ENCODE measurements at regions not wholly inside any gene's neighbourhood (a gene's known extent, or its start where the extent isn't known, plus 50 kb on each side); places are given as distances from the start of the nearest gene placed in this dataset.

DNA sequence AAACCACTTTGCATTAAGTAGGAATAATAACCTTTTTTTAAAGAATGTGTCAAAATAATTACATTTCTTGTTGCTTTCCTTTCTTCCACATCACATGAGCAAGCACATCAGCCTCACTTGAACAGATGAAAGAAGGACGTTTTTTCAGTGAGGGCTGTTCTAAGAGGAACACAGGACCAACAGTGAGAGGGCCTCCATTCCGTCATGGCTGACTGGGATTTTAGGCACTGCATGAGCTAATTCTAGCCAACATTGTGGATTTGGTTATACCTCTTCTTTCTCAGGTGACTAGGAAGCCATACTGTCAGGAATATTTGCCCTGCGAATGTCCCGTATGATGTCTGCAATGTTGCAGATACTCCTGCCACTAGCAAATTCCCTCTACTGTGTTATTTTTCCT lies 87.6 kb downstream of the LINC00237 start:
- no peak for FAIRE-seq
- POLR2A ChIA-PET: no interaction called here

More for the DNA sequence above, 87.6 kb downstream of the LINC00237 start:
- no peak overlapping the region for H2AFZ ChIP-seq (ENCODE audit: low read depth, low read length)
- CTCF ChIA-PET (ENCODE audit: low intra/inter-chr PET ratio): no interaction called here
- no peaks in the 10 kb centered on the region for H3K79me2 ChIP-seq (ENCODE audit: control insufficient read depth, insufficient read depth, low read length)
- TF ChIP-seq, protein P1, sequence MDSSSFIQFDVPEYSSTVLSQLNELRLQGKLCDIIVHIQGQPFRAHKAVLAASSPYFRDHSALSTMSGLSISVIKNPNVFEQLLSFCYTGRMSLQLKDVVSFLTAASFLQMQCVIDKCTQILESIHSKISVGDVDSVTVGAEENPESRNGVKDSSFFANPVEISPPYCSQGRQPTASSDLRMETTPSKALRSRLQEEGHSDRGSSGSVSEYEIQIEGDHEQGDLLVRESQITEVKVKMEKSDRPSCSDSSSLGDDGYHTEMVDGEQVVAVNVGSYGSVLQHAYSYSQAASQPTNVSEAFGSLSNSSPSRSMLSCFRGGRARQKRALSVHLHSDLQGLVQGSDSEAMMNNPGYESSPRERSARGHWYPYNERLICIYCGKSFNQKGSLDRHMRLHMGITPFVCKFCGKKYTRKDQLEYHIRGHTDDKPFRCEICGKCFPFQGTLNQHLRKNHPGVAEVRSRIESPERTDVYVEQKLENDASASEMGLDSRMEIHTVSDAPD (CRISPR knock-in tag; IDR thresholded peaks at IDR 0.05): no peak
- TF ChIP-seq, protein P2, sequence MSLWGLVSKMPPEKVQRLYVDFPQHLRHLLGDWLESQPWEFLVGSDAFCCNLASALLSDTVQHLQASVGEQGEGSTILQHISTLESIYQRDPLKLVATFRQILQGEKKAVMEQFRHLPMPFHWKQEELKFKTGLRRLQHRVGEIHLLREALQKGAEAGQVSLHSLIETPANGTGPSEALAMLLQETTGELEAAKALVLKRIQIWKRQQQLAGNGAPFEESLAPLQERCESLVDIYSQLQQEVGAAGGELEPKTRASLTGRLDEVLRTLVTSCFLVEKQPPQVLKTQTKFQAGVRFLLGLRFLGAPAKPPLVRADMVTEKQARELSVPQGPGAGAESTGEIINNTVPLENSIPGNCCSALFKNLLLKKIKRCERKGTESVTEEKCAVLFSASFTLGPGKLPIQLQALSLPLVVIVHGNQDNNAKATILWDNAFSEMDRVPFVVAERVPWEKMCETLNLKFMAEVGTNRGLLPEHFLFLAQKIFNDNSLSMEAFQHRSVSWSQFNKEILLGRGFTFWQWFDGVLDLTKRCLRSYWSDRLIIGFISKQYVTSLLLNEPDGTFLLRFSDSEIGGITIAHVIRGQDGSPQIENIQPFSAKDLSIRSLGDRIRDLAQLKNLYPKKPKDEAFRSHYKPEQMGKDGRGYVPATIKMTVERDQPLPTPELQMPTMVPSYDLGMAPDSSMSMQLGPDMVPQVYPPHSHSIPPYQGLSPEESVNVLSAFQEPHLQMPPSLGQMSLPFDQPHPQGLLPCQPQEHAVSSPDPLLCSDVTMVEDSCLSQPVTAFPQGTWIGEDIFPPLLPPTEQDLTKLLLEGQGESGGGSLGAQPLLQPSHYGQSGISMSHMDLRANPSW (CRISPR knock-in tag; IDR thresholded peaks at IDR 0.05): no peak
- TF ChIP-seq ZNF589 (CRISPR knock-in tag; IDR thresholded peaks at IDR 0.05; ENCODE audit: low read depth) (no peak), LARP7 (IDR thresholded peaks at IDR 0.05) (no peak), PML (IDR thresholded peaks at IDR 0.05; ENCODE audit: low read length) (no peak), KLF1 (tag; IDR thresholded peaks at IDR 0.05) (no peak), ZNF165 (CRISPR knock-in tag; IDR thresholded peaks at IDR 0.05; ENCODE audit: borderline replicate concordance) (no peak), CEBPB (tag; IDR thresholded peaks at IDR 0.05) (no peak), ZBTB1 (CRISPR knock-in tag; IDR thresholded peaks at IDR 0.05; ENCODE audit: borderline replicate concordance, low read depth) (no peak), KLF16 (IDR thresholded peaks at IDR 0.05) (no peak), ETV5 (CRISPR knock-in tag; IDR thresholded peaks at IDR 0.05; ENCODE audit: low read depth) (no peak), ZNF3 (CRISPR knock-in tag; IDR thresholded peaks at IDR 0.05) (no peak)
- H3K9me3 ChIP-seq (replicated peaks; ENCODE audit: control insufficient read depth, insufficient read depth, low read depth, low read length): no peaks in the 10 kb centered on the region
- H3K27me3 ChIP-seq (ENCODE audit: control insufficient read depth in 2 of 2, insufficient read depth in 2 of 2, low read length in 2 of 2): peaks cover 2 to 17% of the 10 kb centered on the region in 2 experiments; a peak in 4 of 5 replicates
- H3K4me2 ChIP-seq (ENCODE audit: insufficient read depth, low read length): no peak overlapping the region
- peaks cover 5 to 6% of the 10 kb centered on the region in 2 experiments; a peak in 3 of 5 replicates for H3K4me1 ChIP-seq (replicated peaks in 1 of 2; ENCODE audit: control insufficient read depth in 2 of 2, insufficient read depth in 2 of 2, low read length in 2 of 2)
- no peaks in the 10 kb centered on the region for H4K20me1 ChIP-seq (replicated peaks; ENCODE audit: control insufficient read depth, insufficient read depth, low read length)
- no TSS peak for BruUV-seq (replicated peaks)
- WGBS (ENCODE audit: insufficient coverage, low coverage, missing lambda C conversion rate): 19% methylated on average over 4 of the region's 4 CpGs
- H3K4me3 ChIP-seq: no peak overlapping the region
- no peaks in the 10 kb centered on the region for H3K36me3 ChIP-seq (ENCODE audit: control insufficient read depth, insufficient read depth, low read length)
- intact Hi-C loops (cut with micrococcal nuclease) (no loop called here), in situ Hi-C loops (cut with MboI) (no loop called here)
- H3K9me1 ChIP-seq (ENCODE audit: control insufficient read depth, insufficient read depth, low read length): no peaks in the 10 kb centered on the region
- no peak for ATAC-seq
- no peak for DNase-seq (ENCODE audit: extremely low read depth in 1 of 4, low spot score in 3 of 4)
- no peak overlapping the region for H3K27ac ChIP-seq (ENCODE audit: extremely low read depth, low read depth, low read length)
- H3K9ac ChIP-seq (ENCODE audit: insufficient read depth in 1 of 2, low read depth in 2 of 2, low read length in 2 of 2): no peak overlapping the region

Measured in K562 (cell line).